Stimulated activated CD8-positive, alpha-beta memory T cell treated with anti-CD3 and anti-CD28 coated beads, Interleukin-7, amount 100 ng/mL, for 24 hours (primary cell): ENCODE measurements at regions not wholly inside any gene's neighbourhood (a gene's known extent, or its start where the extent isn't known, plus 50 kb on each side); places are given as distances from the start of the nearest gene placed in this dataset.
"Not testable (repeated sequence)": the region's sequence is repeated elsewhere in the genome, so short reads cannot be mapped to it uniquely, and the experiment has no call there.

ENCODE experiments used
- DNase-seq: peaks from one replicate; pipeline ENCODE4 v3.0.0-alpha.2; 2020; ENCODE audit warnings: low read depth

GRCh38 chr1:147062956-147063355 lies 109.3 kb downstream of the PRKAB2 start:
- no peak for DNase-seq

GRCh38 chr1:147061880-147062279 lies 110.4 kb downstream of the PRKAB2 start:
- DNase-seq: not testable (repeated sequence)

GRCh38 chr1:147053269-147053668 lies 115.1 kb downstream of the NBPF12 start:
- no peak for DNase-seq

- no peak for DNase-seq
Observed at GRCh38 chr1:147052677-147053076, 114.6 kb downstream of the NBPF12 start.

- DNase-seq: no peak
Observed at GRCh38 chr1:147052143-147052542, 114.0 kb downstream of the NBPF12 start.

GRCh38 chr1:147051136-147051535 lies 113.0 kb downstream of the NBPF12 start:
- DNase-seq: no peak

GRCh38 chr1:147050654-147051053 lies 112.5 kb downstream of the NBPF12 start:
- DNase-seq: no peak

GRCh38 chr1:147046863-147047394 lies 108.8 kb downstream of the NBPF12 start:
- DNase-seq: not testable (repeated sequence)

GRCh38 chr1:147046189-147046862 lies 108.2 kb downstream of the NBPF12 start:
- no peak for DNase-seq
